ENCODE measurements at regions not wholly inside any gene's neighbourhood (a gene's known extent, or its start where the extent isn't known, plus 50 kb on each side); places are given as distances from the start of the nearest gene placed in this dataset.

GRCh38 chr12:58310368-58310767 lies 369.0 kb downstream of the ATP23 start (continued):
- TF ChIP-seq, protein P1, sequence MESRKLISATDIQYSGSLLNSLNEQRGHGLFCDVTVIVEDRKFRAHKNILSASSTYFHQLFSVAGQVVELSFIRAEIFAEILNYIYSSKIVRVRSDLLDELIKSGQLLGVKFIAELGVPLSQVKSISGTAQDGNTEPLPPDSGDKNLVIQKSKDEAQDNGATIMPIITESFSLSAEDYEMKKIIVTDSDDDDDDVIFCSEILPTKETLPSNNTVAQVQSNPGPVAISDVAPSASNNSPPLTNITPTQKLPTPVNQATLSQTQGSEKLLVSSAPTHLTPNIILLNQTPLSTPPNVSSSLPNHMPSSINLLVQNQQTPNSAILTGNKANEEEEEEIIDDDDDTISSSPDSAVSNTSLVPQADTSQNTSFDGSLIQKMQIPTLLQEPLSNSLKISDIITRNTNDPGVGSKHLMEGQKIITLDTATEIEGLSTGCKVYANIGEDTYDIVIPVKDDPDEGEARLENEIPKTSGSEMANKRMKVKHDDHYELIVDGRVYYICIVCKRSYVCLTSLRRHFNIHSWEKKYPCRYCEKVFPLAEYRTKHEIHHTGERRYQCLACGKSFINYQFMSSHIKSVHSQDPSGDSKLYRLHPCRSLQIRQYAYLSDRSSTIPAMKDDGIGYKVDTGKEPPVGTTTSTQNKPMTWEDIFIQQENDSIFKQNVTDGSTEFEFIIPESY (IDR thresholded peaks at IDR 0.05): no peak
- no peak for TF ChIP-seq SP1 (IDR thresholded peaks at IDR 0.05)

GRCh38 chr12:58310809-58311622 lies 369.6 kb downstream of the ATP23 start:
- TF ChIP-seq HNF4A (conservative IDR thresholded peaks at IDR 0.05) (peak in 1 of 2 donors; percentile 9), HNF4G (IDR thresholded peaks at IDR 0.05) (no peak), CTCF (IDR thresholded peaks at IDR 0.05; ENCODE audit: low read depth, low read length, missing input control) (no peak), FOXA1 (IDR thresholded peaks at IDR 0.05) (peak; percentile 28), TAF1 (conservative IDR thresholded peaks at IDR 0.05) (no peak), FOXA2 (IDR thresholded peaks at IDR 0.05) (peak; percentile 30), YY1 (IDR thresholded peaks at IDR 0.05) (no peak), ATF3 (IDR thresholded peaks at IDR 0.05) (no peak), NR2F2 (IDR thresholded peaks at IDR 0.05) (no peak), JUND (IDR thresholded peaks at IDR 0.05) (peak in 1 of 2 donors; percentile 77), SP1 (IDR thresholded peaks at IDR 0.05) (no peak), EGR1 (IDR thresholded peaks at IDR 0.05; ENCODE audit: low read depth in 2 of 2) (no peak), MAX (IDR thresholded peaks at IDR 0.05) (no peak), RXRA (IDR thresholded peaks at IDR 0.05) (peak in 1 of 2 donors; percentile 39), REST (IDR thresholded peaks at IDR 0.05) (no peak), GABPA (IDR thresholded peaks at IDR 0.05 in 1 of 2, conservative IDR thresholded peaks at IDR 0.05 in 1 of 2) (no peak), RAD21 (IDR thresholded peaks at IDR 0.05) (no peak)
- TF ChIP-seq, protein P1 (IDR thresholded peaks at IDR 0.05): no peak
- Histone ChIP-seq H3K27ac (ENCODE audit: low read depth in 1 of 2, low read length in 2 of 2) (no peak overlapping the region), H3K27me3 (ENCODE audit: control insufficient read depth in 4 of 4, insufficient read depth in 4 of 4, low read length in 3 of 4) (peaks cover 0 to 2% (median 0%) of the 10 kb centered on the region in 4 donors), H3K4me1 (ENCODE audit: control insufficient read depth in 4 of 4, insufficient read depth in 4 of 4, low read length in 3 of 4) (no peaks in the 10 kb centered on the region), H3K4me3 (ENCODE audit: low read depth in 1 of 3, low read length in 3 of 3) (no peak overlapping the region), H3K9me3 (ENCODE audit: control insufficient read depth in 4 of 4, low read length in 3 of 4) (peaks cover 0 to 6% (median 0%) of the 10 kb centered on the region in 4 donors), H3K36me3 (ENCODE audit: control insufficient read depth in 4 of 4, insufficient read depth in 3 of 4, low read depth in 1 of 4, low read length in 3 of 4) (no peaks in the 10 kb centered on the region), H3K9ac (ENCODE audit: low read depth in 1 of 2, low read length in 2 of 2) (no peak overlapping the region)
- DNase-seq (ENCODE audit: low spot score): no peak
- WGBS: 70% methylated on average over 5 of the region's 5 CpGs

All from liver (tissue), 8 donors.